Neural progenitor cell (in vitro differentiated cells): ENCODE measurements at regions not wholly inside any gene's neighbourhood (a gene's known extent, or its start where the extent isn't known, plus 50 kb on each side); places are given as distances from the start of the nearest gene placed in this dataset.

ENCODE experiments used
- CTCF ChIP-seq: fragments of 200-600 bp; sonication (generic); IDR thresholded peaks from 2 replicates; pipeline ENCODE4 v1.5.1; 2017; ENCODE audit warnings: antibody characterized with exemption, mild to moderate bottlenecking
- EZH2phosphoT487 ChIP-seq: fragments of 200-600 bp; sonication (generic); IDR thresholded peaks from 2 replicates; pipeline ENCODE4 v1.6.1; 2017; ENCODE audit warnings: antibody characterized with exemption

GRCh38 chr6:102352552-102352951, 959.0 kb downstream of the GRIK2 start:
- TF ChIP-seq CTCF (no peak), EZH2phosphoT487 (no peak)
